ENCODE measurements at regions not wholly inside any gene's neighbourhood (a gene's known extent, or its start where the extent isn't known, plus 50 kb on each side); places are given as distances from the start of the nearest gene placed in this dataset.
"Not testable (repeated sequence)": the region's sequence is repeated elsewhere in the genome, so short reads cannot be mapped to it uniquely, and the experiment has no call there.

- no peaks in the 10 kb centered on the region for H3K4me1 Mint-ChIP-seq (ENCODE audit: low read depth)
- H3K27ac Mint-ChIP-seq = no peak overlapping the region
- H3K36me3 Mint-ChIP-seq (ENCODE audit: low read depth) = no peaks in the 10 kb centered on the region
- peaks cover 24% of the 10 kb centered on the region for H3K9me3 Mint-ChIP-seq
- H3K27me3 Mint-ChIP-seq = no peaks in the 10 kb centered on the region
- H3K4me3 Mint-ChIP-seq = no peak overlapping the region
- intact Hi-C loops (cut with micrococcal nuclease) = no loop called here
Observed at GRCh38 chr3:104175696-104176095, 1191.0 kb upstream of the ALCAM start.

DNA sequence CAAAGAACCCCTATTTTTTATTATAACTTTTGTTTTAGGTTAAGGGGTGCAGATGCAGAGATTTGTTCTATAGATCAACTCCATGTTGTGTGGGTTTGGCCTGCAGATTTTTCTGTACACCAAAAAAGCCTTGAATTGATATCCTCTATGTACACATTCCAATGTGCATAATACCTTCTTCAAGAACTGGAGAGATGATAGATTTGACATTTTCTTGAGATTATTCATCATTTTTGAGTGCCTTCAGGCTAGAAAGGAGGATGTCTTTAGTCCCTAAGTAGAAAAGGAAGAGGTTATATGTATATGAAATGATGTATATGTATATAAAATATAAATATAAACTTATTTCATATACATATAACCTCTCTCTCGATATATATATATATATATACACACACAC lies 1190.0 kb upstream of the ALCAM start:
- no peaks in the 10 kb centered on the region for H3K27me3 Mint-ChIP-seq
- intact Hi-C loops (cut with micrococcal nuclease) = no loop called here
- H3K36me3 Mint-ChIP-seq (ENCODE audit: low read depth) = no peaks in the 10 kb centered on the region
- no peak overlapping the region for H3K27ac Mint-ChIP-seq
- no peaks in the 10 kb centered on the region for H3K4me1 Mint-ChIP-seq (ENCODE audit: low read depth)
- H3K4me3 Mint-ChIP-seq = no peak overlapping the region
- peaks cover 14% of the 10 kb centered on the region for H3K9me3 Mint-ChIP-seq

DNA sequence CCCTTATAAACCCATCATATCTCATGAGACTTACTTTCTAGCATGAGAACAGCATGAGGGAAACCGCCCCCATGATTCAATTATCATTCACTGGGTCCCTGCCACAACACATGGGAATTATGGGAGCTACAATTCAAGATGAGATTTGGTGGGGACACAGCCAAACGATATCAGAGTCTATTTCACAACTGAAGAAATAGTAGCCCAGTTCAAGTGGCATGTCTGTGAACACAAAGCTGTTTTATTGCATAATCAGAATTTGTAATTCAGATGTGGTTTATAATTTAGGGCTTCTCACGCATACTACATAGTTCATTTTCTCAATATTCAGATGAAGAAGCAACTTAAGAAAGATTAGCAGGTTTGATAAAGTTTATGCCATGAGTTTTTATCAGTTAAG lies 1188.0 kb upstream of the ALCAM start:
- Mint-ChIP-seq H3K36me3 (ENCODE audit: low read depth) (no peaks in the 10 kb centered on the region), H3K27ac (no peak overlapping the region), H3K4me3 (no peak overlapping the region), H3K9me3 (peaks cover 6% of the 10 kb centered on the region), H3K4me1 (ENCODE audit: low read depth) (no peaks in the 10 kb centered on the region), H3K27me3 (no peaks in the 10 kb centered on the region)
- intact Hi-C loops (cut with micrococcal nuclease) = no loop called here

DNA sequence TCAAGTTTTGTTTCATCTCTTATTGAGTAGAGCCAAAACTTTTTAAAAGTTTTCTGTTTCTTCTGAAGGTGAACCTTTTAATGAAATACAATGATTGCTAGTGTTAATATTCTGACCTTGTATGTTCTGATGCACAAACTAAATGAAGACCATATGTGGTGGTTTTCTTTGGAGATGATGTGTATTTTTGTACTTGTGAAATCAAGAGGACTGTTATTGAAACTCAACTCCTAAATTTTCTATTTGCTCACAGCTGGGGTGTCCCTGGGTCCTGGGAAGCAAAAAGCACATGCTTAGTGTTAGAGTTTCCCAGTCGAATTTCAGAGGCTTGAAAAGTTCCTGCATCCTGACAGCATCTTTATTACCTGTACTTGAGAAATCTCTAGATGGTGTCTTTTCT lies 1185.8 kb upstream of the ALCAM start:
- Mint-ChIP-seq H3K27me3 (no peaks in the 10 kb centered on the region), H3K36me3 (ENCODE audit: low read depth) (no peaks in the 10 kb centered on the region), H3K9me3 (peaks cover 14% of the 10 kb centered on the region), H3K4me1 (ENCODE audit: low read depth) (no peaks in the 10 kb centered on the region), H3K4me3 (no peak overlapping the region), H3K27ac (no peak overlapping the region)
- intact Hi-C loops (cut with micrococcal nuclease) = no loop called here

DNA sequence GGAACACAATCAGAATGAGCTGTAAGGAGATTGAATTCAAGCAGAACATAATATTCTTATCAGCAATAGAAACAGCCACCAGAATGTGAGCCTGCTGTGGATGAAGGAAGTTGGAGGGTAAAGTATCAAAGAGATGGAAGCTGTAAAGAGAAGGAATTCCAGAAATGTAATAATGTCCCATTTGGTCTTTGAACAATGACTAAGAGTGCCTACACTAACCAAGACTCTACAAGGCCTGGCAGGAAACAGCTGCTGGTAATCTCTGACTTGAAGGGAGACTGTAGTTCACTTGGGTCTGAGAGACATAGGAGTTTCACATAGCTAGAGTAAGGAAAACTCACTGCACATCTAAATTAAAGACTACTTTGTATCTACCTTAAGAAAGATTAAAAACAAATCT lies 1176.0 kb upstream of the ALCAM start:
- H3K4me1 Mint-ChIP-seq (ENCODE audit: low read depth) = no peaks in the 10 kb centered on the region
- intact Hi-C loops (cut with micrococcal nuclease) = no loop called here
- peaks cover 15% of the 10 kb centered on the region for H3K9me3 Mint-ChIP-seq
- no peaks in the 10 kb centered on the region for H3K27me3 Mint-ChIP-seq
- H3K36me3 Mint-ChIP-seq (ENCODE audit: low read depth) = no peaks in the 10 kb centered on the region
- no peak overlapping the region for H3K4me3 Mint-ChIP-seq
- H3K27ac Mint-ChIP-seq = no peak overlapping the region

- H3K27me3 Mint-ChIP-seq = no peaks in the 10 kb centered on the region
- H3K4me1 Mint-ChIP-seq (ENCODE audit: low read depth) = no peaks in the 10 kb centered on the region
- intact Hi-C loops (cut with micrococcal nuclease) = no loop called here
- H3K27ac Mint-ChIP-seq = no peak overlapping the region
- H3K9me3 Mint-ChIP-seq = no peaks in the 10 kb centered on the region
- H3K4me3 Mint-ChIP-seq = no peak overlapping the region
- no peaks in the 10 kb centered on the region for H3K36me3 Mint-ChIP-seq (ENCODE audit: low read depth)
Observed at GRCh38 chr3:104198131-104198530, 1168.6 kb upstream of the ALCAM start.

GRCh38 chr3:104206925-104207324 lies 1159.8 kb upstream of the ALCAM start:
- intact Hi-C loops (cut with micrococcal nuclease) = no loop called here

DNA sequence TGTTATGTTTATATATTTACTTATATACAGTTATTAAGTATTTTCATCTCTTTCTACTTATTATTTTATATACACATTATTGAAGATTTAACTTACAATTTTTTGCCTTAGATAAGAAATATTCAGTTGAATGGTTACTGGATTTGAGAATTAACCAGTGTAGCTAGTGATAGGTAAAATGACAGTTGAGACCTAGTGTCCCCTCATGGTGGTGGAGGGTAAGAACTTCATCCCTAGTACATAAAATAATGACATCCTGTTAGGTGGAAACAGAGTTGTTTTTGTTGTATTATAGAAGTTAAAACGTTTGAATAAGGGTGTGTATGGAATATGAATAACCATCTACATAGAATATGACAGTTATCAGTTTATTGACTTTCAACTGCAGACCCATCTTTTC lies 1152.4 kb upstream of the ALCAM start:
- no peaks in the 10 kb centered on the region for H3K4me1 Mint-ChIP-seq (ENCODE audit: low read depth)
- no peak overlapping the region for H3K4me3 Mint-ChIP-seq
- no peaks in the 10 kb centered on the region for H3K9me3 Mint-ChIP-seq
- intact Hi-C loops (cut with micrococcal nuclease) = no loop called here
- H3K36me3 Mint-ChIP-seq (ENCODE audit: low read depth) = no peaks in the 10 kb centered on the region
- no peak overlapping the region for H3K27ac Mint-ChIP-seq
- H3K27me3 Mint-ChIP-seq = no peaks in the 10 kb centered on the region

More at GRCh38 chr3:104206925-104207324, 1159.8 kb upstream of the ALCAM start:
- Mint-ChIP-seq H3K9me3 (peaks cover 7% of the 10 kb centered on the region), H3K27me3 (no peaks in the 10 kb centered on the region), H3K4me3 (no peak overlapping the region), H3K4me1 (ENCODE audit: low read depth) (no peaks in the 10 kb centered on the region), H3K36me3 (ENCODE audit: low read depth) (no peaks in the 10 kb centered on the region), H3K27ac (no peak overlapping the region)

DNA sequence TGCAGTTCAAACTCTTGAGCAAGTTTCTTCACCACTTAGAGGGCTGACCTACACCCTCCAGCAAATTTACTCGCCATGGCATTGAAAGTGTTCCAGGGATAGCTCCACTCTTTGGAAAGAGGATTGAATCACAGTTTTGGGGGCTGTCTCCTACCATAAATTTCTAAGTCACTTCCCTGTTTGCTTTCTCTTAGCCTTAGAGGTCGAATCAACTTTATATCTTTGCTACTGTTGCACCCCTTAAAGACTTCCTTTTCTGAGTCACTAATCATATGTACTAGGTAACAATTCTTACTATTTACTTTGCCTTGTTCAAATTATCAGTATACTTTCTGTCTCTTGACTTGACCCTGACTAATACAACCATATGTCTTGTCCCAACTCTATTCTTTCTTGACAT lies 1151.8 kb upstream of the ALCAM start:
- Mint-ChIP-seq H3K4me1 (ENCODE audit: low read depth) (no peaks in the 10 kb centered on the region), H3K4me3 (no peak overlapping the region), H3K27me3 (no peaks in the 10 kb centered on the region), H3K9me3 (no peaks in the 10 kb centered on the region), H3K27ac (no peak overlapping the region), H3K36me3 (ENCODE audit: low read depth) (no peaks in the 10 kb centered on the region)
- intact Hi-C loops (cut with micrococcal nuclease) = no loop called here

- peaks cover 18% of the 10 kb centered on the region for H3K9me3 Mint-ChIP-seq
- intact Hi-C loops (cut with micrococcal nuclease); H3K36me3 Mint-ChIP-seq (ENCODE audit: low read depth); H3K4me1 Mint-ChIP-seq (ENCODE audit: low read depth); H3K4me3 Mint-ChIP-seq; H3K27ac Mint-ChIP-seq; H3K27me3 Mint-ChIP-seq: not testable (repeated sequence)
Observed at GRCh38 chr3:104219046-104219445, 1147.7 kb upstream of the ALCAM start.

GRCh38 chr3:104234442-104235194 lies 1132.1 kb upstream of the ALCAM start:
- Mint-ChIP-seq H3K4me3 (no peak overlapping the region), H3K4me1 (ENCODE audit: low read depth) (no peaks in the 10 kb centered on the region), H3K36me3 (ENCODE audit: low read depth) (no peaks in the 10 kb centered on the region), H3K27ac (no peak overlapping the region), H3K27me3 (no peaks in the 10 kb centered on the region), H3K9me3 (peaks cover 9% of the 10 kb centered on the region)
- intact Hi-C loops (cut with micrococcal nuclease) = no loop called here

DNA sequence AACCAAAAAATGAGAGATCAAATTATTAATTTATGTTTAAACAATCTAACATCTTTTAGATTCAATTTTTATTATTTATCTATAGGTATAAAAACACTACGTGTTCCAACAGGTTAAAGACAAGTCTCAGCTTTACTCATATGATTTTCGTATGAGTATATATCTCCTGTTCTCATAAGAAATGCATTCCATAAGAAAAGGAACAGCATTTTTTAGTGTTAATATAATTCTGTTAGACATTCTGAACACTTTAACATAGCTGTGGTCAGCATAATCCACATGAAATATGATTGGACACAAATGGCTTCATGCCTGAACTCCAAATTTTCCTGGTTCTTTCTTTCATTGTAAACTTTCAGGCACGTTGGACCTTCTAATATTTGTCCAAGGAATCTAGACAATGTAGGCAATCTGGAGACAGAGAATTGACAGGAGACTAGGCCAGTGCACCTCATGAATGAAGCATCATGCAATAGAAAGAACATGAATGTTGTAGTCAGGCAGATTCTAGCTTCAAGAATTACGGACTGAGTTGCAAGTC lies 1122.0 kb upstream of the ALCAM start:
- Mint-ChIP-seq H3K4me1 (ENCODE audit: low read depth) (no peaks in the 10 kb centered on the region), H3K36me3 (ENCODE audit: low read depth) (no peaks in the 10 kb centered on the region), H3K9me3 (peaks cover 18% of the 10 kb centered on the region), H3K4me3 (no peak overlapping the region), H3K27me3 (no peaks in the 10 kb centered on the region), H3K27ac (no peak overlapping the region)
- intact Hi-C loops (cut with micrococcal nuclease) = no loop called here

DNA sequence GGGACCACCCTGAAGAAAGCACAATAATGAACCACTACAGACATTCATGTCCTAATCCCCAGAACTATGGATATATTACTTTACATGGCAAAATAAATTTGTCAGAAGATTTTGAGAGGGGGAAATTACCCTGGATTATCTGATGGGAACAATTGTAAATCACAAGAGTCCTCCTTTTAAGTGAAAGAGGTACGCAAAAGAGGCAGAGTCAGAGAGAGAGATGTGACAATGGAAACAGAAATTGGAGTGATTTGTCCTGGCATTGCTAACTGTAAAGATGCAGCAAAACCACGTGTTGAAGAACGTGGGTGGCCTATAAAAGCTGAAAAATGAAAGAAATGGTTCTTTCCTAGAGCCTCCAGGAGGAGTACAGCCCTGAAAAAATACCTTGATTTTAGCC lies 1121.4 kb upstream of the ALCAM start:
- Mint-ChIP-seq H3K4me3 (no peak overlapping the region), H3K36me3 (ENCODE audit: low read depth) (no peaks in the 10 kb centered on the region), H3K27ac (no peak overlapping the region), H3K4me1 (ENCODE audit: low read depth) (no peaks in the 10 kb centered on the region), H3K9me3 (peaks cover 16% of the 10 kb centered on the region), H3K27me3 (no peaks in the 10 kb centered on the region)
- intact Hi-C loops (cut with micrococcal nuclease) = no loop called here

GRCh38 chr3:104245981-104246380 lies 1120.7 kb upstream of the ALCAM start:
- no peak overlapping the region for H3K4me3 Mint-ChIP-seq
- H3K4me1 Mint-ChIP-seq (ENCODE audit: low read depth) = no peaks in the 10 kb centered on the region

DNA sequence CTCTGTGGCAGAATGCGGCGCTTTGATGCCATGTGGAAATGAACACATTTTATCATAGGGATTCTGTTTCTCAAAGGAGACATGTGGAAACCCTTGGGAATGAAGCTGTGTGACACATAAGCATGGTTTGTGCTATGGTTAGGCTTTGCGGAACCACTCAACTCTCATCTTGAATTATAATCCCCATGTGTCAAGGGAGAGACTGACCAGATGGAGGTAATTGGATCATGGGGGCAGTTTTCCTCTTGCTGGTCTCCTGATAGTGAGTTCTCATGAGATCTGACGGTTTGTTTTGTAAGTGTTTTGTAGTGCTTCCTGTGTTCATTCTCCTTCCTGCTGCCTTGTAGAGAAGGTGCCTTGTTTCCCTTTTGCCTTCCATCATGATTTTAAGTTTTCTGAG lies 1109.2 kb upstream of the ALCAM start:
- Mint-ChIP-seq H3K9me3 (no peaks in the 10 kb centered on the region), H3K36me3 (ENCODE audit: low read depth) (no peaks in the 10 kb centered on the region), H3K27me3 (no peaks in the 10 kb centered on the region), H3K27ac (no peak overlapping the region), H3K4me3 (no peak overlapping the region), H3K4me1 (ENCODE audit: low read depth) (no peaks in the 10 kb centered on the region)
- intact Hi-C loops (cut with micrococcal nuclease) = no loop called here

More at GRCh38 chr3:104245981-104246380, 1120.7 kb upstream of the ALCAM start:
- intact Hi-C loops (cut with micrococcal nuclease) = no loop called here
- Mint-ChIP-seq H3K27me3 (no peaks in the 10 kb centered on the region), H3K27ac (no peak overlapping the region), H3K36me3 (ENCODE audit: low read depth) (no peaks in the 10 kb centered on the region), H3K9me3 (peaks cover 10% of the 10 kb centered on the region)

Data from dendritic cell treated with granulocyte-macrophage colony-stimulating factor and Interleukin-4, amounts not matched to agents 40 ng/mL and 50 ng/mL, for 4 days (primary cell).